ENCODE measurements at regions not wholly inside any gene's neighbourhood (a gene's known extent, or its start where the extent isn't known, plus 50 kb on each side); places are given as distances from the start of the nearest gene placed in this dataset.

DNA sequence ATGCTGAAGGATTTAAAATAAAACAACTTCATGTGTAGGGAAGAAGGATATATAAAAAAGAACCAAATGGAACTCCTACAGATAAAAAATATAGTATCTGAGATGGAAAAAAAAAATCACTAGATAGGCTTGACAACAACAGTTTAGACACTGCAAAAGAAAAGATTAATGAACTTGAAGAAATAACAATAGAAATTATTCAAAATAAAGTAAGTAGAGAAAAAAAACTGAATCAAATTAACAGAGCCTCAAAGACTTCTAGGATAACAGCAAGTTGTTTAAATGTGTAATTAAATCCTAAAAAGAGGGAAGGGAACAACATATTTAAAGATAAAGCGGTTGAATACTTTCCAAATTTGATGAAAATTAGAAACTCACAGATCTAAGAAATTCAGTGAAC, 316.3 kb upstream of the ECI2 start:
- DNase-seq (ENCODE audit: low read depth in 2 of 2): no peak
- no peak overlapping the region for H3K4me3 ChIP-seq (replicated peaks in 1 of 2; ENCODE audit: low read depth in 2 of 2, low read length in 2 of 2)
- TF ChIP-seq, protein P1, sequence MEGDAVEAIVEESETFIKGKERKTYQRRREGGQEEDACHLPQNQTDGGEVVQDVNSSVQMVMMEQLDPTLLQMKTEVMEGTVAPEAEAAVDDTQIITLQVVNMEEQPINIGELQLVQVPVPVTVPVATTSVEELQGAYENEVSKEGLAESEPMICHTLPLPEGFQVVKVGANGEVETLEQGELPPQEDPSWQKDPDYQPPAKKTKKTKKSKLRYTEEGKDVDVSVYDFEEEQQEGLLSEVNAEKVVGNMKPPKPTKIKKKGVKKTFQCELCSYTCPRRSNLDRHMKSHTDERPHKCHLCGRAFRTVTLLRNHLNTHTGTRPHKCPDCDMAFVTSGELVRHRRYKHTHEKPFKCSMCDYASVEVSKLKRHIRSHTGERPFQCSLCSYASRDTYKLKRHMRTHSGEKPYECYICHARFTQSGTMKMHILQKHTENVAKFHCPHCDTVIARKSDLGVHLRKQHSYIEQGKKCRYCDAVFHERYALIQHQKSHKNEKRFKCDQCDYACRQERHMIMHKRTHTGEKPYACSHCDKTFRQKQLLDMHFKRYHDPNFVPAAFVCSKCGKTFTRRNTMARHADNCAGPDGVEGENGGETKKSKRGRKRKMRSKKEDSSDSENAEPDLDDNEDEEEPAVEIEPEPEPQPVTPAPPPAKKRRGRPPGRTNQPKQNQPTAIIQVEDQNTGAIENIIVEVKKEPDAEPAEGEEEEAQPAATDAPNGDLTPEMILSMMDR (IDR thresholded peaks at IDR 0.05; ENCODE audit: low read depth, low read length): no peak

DNA sequence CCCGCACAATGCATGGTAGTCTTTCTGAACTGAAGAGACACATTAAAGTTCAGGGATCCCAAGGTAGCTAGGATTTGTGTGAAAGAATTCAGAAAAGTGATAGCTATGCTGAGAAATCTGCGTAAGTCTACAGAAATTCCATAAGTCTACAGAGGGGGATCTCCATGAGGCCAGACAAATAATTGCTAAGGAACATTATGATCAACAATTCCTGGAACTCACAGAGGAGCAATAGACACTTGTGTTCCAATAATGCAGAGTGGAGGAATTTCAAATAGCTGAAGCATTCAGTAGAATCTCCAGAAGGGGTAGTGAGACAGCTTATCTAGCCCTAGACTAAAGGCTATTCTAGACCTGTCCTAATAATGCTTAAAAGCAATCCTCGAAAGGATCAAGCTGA, 315.7 kb upstream of the ECI2 start:
- TF ChIP-seq, protein P1 (IDR thresholded peaks at IDR 0.05; ENCODE audit: low read depth, low read length): no peak
- DNase-seq (ENCODE audit: low read depth in 2 of 2): no peak
- H3K4me3 ChIP-seq (replicated peaks in 1 of 2; ENCODE audit: low read depth in 2 of 2, low read length in 2 of 2): no peak overlapping the region

DNA sequence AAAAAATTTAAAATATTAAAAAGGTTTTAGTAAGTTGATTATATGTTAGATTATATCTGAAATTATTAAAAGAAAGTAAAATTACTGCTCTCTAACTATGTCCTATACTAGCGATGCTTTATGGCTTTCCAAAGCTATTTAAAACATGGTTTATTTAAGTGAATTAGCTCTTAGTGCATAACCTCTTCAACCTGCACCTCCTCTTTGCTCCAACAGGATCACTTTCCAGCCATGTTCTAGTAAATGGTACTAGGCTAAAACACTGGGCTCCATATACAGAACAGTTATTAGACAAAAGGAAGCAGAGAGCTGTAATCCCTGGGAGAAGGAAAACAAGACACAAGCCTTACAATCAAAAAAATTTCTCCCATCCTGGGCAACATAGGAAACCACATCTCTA, 314.9 kb upstream of the ECI2 start:
- TF ChIP-seq, protein P1 (IDR thresholded peaks at IDR 0.05; ENCODE audit: low read depth, low read length): no peak
- H3K4me3 ChIP-seq (replicated peaks in 1 of 2; ENCODE audit: low read depth in 2 of 2, low read length in 2 of 2): no peak overlapping the region
- DNase-seq (ENCODE audit: low read depth in 2 of 2): no peak

DNA sequence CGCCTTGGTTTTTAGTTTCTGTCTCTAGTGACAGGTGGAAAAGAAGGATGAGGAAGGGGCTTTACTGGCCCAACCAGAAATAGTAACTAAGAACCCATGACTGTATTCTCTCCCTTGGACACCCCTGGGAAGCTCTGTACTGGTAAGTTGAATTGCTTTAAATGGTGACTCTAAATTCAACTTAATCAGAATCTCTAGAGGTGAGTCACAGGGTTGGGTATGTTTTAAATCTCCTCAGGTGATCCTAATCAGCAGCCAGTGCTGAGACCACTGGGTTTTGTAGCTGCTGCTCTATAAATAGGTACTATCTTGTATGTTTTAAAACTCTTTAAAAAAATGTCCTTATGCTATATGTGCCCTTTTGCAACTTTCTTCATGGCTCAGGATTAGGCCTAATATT, 314.0 kb upstream of the ECI2 start:
- TF ChIP-seq, protein P1 (IDR thresholded peaks at IDR 0.05; ENCODE audit: low read depth, low read length): no peak
- no peak for DNase-seq (ENCODE audit: low read depth in 2 of 2)
- no peak overlapping the region for H3K4me3 ChIP-seq (replicated peaks in 1 of 2; ENCODE audit: low read depth in 2 of 2, low read length in 2 of 2)

DNA sequence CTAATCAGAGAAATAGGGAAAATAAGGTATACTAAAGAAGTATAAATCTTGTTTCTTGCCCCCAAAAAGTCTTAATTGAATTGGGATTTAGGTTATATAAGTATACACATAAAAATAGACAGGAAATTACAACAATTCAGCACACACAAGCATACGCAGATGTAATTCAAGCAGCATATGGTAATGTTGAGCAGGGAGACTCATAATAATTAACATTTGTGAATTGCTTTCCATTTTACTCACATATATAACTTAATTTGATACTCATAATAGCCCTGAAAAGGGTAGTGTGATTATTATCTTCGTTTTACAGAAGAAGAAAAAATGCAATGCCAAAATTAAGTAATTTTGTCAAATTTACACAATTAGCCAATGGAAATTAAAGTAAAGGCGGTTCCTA, 313.5 kb upstream of the ECI2 start:
- no peak overlapping the region for H3K4me3 ChIP-seq (replicated peaks in 1 of 2; ENCODE audit: low read depth in 2 of 2, low read length in 2 of 2)
- no peak for DNase-seq (ENCODE audit: low read depth in 2 of 2)
- TF ChIP-seq, protein P1 (IDR thresholded peaks at IDR 0.05; ENCODE audit: low read depth, low read length): no peak

DNA sequence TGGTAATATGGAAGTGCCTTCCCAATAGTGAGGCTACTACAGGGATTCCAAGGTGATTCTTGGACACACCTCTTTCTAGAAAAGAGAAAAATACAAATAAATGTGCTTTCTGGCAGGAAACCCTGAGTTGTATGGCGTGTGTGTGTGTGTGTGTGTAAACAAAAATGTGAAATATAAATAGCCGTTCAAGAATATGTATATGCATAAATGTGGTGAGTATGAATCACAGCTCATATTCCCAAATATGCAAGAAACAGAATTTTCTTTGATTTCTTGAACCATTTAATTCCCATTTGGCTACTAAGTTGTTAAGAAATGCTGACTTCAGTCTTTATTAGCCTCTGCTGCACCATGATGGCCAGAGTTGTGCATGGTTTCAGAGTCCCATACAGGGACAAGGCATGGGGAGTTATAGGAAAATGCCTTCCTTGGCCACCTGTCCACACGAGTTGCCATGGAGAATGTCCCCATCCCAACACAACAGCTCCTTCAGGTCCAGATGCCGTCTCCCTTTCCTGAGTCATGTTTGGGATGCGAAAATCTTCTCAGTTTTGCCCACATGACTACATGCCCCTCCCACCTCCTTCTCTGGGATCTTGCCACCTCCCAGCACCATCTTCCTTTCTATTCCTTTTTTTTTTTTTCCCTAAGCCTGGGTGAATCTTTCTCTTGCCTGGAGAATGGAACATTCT, 312.4 kb upstream of the ECI2 start:
- no peak overlapping the region for H3K4me3 ChIP-seq (replicated peaks in 1 of 2; ENCODE audit: low read depth in 2 of 2, low read length in 2 of 2)
- TF ChIP-seq, protein P1 (IDR thresholded peaks at IDR 0.05; ENCODE audit: low read depth, low read length): no peak
- DNase-seq (ENCODE audit: low read depth in 2 of 2): peak in 1 of 2 donors; percentile 28

DNA sequence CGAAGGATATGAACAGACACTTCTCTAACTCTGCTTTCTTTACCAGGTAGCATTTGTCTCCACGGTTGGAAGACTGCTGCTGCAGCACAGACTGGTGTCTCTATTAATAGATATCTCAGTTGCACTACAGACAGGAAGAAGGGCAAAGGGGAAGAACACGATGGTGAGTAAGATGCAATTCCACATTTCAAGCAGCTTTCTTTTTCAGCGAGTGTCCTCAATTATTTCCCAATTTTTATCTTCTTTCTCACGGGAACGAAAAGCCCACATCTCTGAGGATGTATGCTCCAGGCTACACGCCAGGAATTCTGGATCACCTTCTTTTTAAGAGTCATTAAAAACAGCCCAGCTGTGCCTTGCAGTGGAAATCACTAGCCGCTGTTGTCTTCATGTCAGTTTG, 311.6 kb upstream of the ECI2 start:
- DNase-seq (ENCODE audit: low read depth in 2 of 2): peak; percentile 88 to 91
- H3K4me3 ChIP-seq (replicated peaks in 1 of 2; ENCODE audit: low read depth in 2 of 2, low read length in 2 of 2): no peak overlapping the region
- TF ChIP-seq, protein P1 (IDR thresholded peaks at IDR 0.05; ENCODE audit: low read depth, low read length): no peak
